SK-N-SH treated with all-trans-retinoic acid at 6 μM for 48 hours (cell line): ENCODE measurements at regions not wholly inside any gene's neighbourhood (a gene's known extent, or its start where the extent isn't known, plus 50 kb on each side); places are given as distances from the start of the nearest gene placed in this dataset.

Experiments used
- ARNTL ChIP-seq: fragments of 450-650 bp; formaldehyde crosslinking; IDR thresholded peaks from 2 replicates; pipeline ENCODE4 v1.5.0; 2020; ENCODE audit warnings: low read depth, mild to moderate bottlenecking, moderate library complexity, borderline replicate concordance
- BACH2 ChIP-seq: fragments of 250-450 bp; sonication (Bioruptor Pico); IDR thresholded peaks from 2 replicates; pipeline ENCODE4 v1.9.0; 2021; ENCODE audit warnings: mild to moderate bottlenecking, borderline replicate concordance
- PATZ1 ChIP-seq: fragments of 250-450 bp; sonication (Bioruptor Pico); IDR thresholded peaks from 2 replicates; pipeline ENCODE4 v1.8.0; 2020; ENCODE audit warnings: mild to moderate bottlenecking, moderate library complexity, borderline replicate concordance
- RARB ChIP-seq: fragments of 250-450 bp; sonication (Bioruptor Pico); IDR thresholded peaks from 2 replicates; pipeline ENCODE4 v1.8.0; 2021; ENCODE audit warnings: mild to moderate bottlenecking, moderate library complexity
- SNAI2 ChIP-seq: fragments of 250-450 bp; sonication (Bioruptor Pico); IDR thresholded peaks from 2 replicates; pipeline ENCODE4 v1.5.0; 2020; ENCODE audit warnings: mild to moderate bottlenecking, moderate library complexity
- ZFP3 ChIP-seq: fragments of 250-450 bp; sonication (Bioruptor Pico); IDR thresholded peaks from 2 replicates; pipeline ENCODE4 v1.5.0; 2020; ENCODE audit warnings: mild to moderate bottlenecking, moderate library complexity

- TF ChIP-seq ARNTL (CRISPR knock-in tag): no peak
- no peak for TF ChIP-seq SNAI2 (CRISPR knock-in tag)
- no peak for TF ChIP-seq PATZ1 (CRISPR knock-in tag)
- TF ChIP-seq RARB (CRISPR knock-in tag): no peak
- TF ChIP-seq BACH2 (CRISPR knock-in tag): no peak
- TF ChIP-seq ZFP3 (CRISPR knock-in tag): no peak
These were observed 171.6 kb upstream of the SATB2 start for GRCh38 chr2:199629301-199629700.
